ENCODE measurements at regions not wholly inside any gene's neighbourhood (a gene's known extent, or its start where the extent isn't known, plus 50 kb on each side); places are given as distances from the start of the nearest gene placed in this dataset.

DNA sequence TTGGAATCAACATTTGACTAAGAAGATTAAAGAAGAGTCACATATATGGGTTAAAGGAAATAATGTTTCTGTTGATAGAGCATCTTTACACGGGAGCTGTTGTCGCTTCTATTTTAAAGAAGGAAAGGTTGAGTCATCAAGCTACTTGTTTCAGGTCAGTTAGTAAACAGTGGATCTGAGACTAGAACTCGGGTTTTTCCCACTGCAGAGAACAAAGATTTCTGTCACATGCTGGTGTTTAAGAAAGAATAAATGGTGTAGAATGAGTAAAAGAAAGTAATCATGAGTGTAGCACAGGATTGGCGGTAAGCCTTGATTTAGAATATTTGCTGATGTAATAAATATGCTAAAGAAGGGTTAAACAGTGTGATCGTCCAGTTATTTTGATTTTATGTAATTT is 455.5 kb downstream of the AEBP2 start:
- Histone ChIP-seq H3K4me3 (ENCODE audit: insufficient read depth, low read depth, low read length) (no peak overlapping the region), H2AK9ac (replicated peaks; ENCODE audit: low read depth, low read length, poor library complexity) (no peak overlapping the region), H2AK5ac (ENCODE audit: low read depth, low read length) (no peak overlapping the region), H3K36me3 (ENCODE audit: control insufficient read depth, insufficient read depth, low read length) (no peaks in the 10 kb centered on the region), H3K56ac (ENCODE audit: extremely low read depth, insufficient read depth, low read length) (no peak overlapping the region), H3K4me1 (ENCODE audit: control insufficient read depth, insufficient read depth, low read length) (peaks cover 5% of the 10 kb centered on the region), H3K9ac (ENCODE audit: low read depth, low read length) (no peak overlapping the region), H3K27ac (ENCODE audit: insufficient read depth, low read length) (no peak overlapping the region), H2BK15ac (ENCODE audit: low read depth, low read length) (no peak overlapping the region), H2BK5ac (ENCODE audit: low read depth, low read length, poor library complexity, severe bottlenecking) (no peak overlapping the region), H3K4ac (ENCODE audit: low read depth, low read length) (no peak overlapping the region), H2BK120ac (ENCODE audit: low read depth, low read length) (no peak overlapping the region), H3K14ac (replicated peaks; ENCODE audit: low read depth, low read length) (no peak overlapping the region), H3K9me1 (ENCODE audit: insufficient read depth, low read length) (no peaks in the 10 kb centered on the region), H3K79me1 (ENCODE audit: low read depth in 1 of 2, low read length in 2 of 2) (no peaks in the 10 kb centered on the region), H3K9me3 (ENCODE audit: control insufficient read depth, insufficient read depth, low read length) (no peaks in the 10 kb centered on the region), H4K5ac (ENCODE audit: low read depth, low read length) (no peak overlapping the region; the same call in 1 of the 2 replicates), H4K20me1 (ENCODE audit: insufficient read depth, low read length) (no peaks in the 10 kb centered on the region), H3K18ac (ENCODE audit: low read depth, low read length) (no peak overlapping the region; the same call in 1 of the 2 replicates), H3K4me2 (ENCODE audit: low read depth, low read length) (peak overlapping the region; percentile 16; the same call in 1 of the 2 replicates), H3K27me3 (ENCODE audit: control insufficient read depth, insufficient read depth, low read length) (no peaks in the 10 kb centered on the region), H2BK20ac (ENCODE audit: low read depth, low read length) (no peak overlapping the region), H4K8ac (ENCODE audit: low read depth in 2 of 2, low read length in 2 of 2) (no peak overlapping the region), H3K23ac (ENCODE audit: low read depth, low read length) (no peak overlapping the region), H4K91ac (ENCODE audit: insufficient read depth, low read depth, low read length) (no peak overlapping the region), H2AFZ (replicated peaks; ENCODE audit: low read length, poor library complexity) (no peak overlapping the region)
- POLR2A ChIA-PET (ENCODE audit: unreplicated experiment) = interaction anchor here (0.6 kb wide), 1 partner anchor 39 kb away, joined by 4 read pairs; no protein-coding TSS in a partner anchor
- ATAC-seq (ENCODE audit: low read depth) (no peak), DNase-seq (peak; percentile 21)
- BruUV-seq (replicated peaks) = no TSS peak
- dilution Hi-C loops (cut with HindIII; ENCODE audit: low sequenced_read_pairs, unreplicated experiment) = no loop called here
- intact Hi-C loops (cut with micrococcal nuclease) = loop anchor here (5.0 to 10.0 kb wide), 2 partner anchors 138 to 320 kb away; no protein-coding TSS in a partner anchor
- CTCF ChIA-PET = no interaction called here
- 0% methylated on average over 1 of the region's 5 CpGs; no CpG with 5 or more reads in 1 of the 2 experiments for WGBS, 2 experiments (ENCODE audit: extremely low coverage in 2 of 2, insufficient read length in 1 of 2)
- TF ChIP-seq SMC3 (IDR thresholded peaks at IDR 0.05; ENCODE audit: low read depth, low read length) = no peak
- TF ChIP-seq RCOR1 (IDR thresholded peaks at IDR 0.05; ENCODE audit: insufficient replicate concordance, low read length) = no peak
- no peak for TF ChIP-seq RAD21 (IDR thresholded peaks at IDR 0.05; ENCODE audit: low read length)
- TF ChIP-seq USF2 (IDR thresholded peaks at IDR 0.05; ENCODE audit: low read depth, low read length) = no peak
- TF ChIP-seq MXI1 (IDR thresholded peaks at IDR 0.05; ENCODE audit: borderline replicate concordance, low read depth, low read length) = no peak
- no peak for TF ChIP-seq CEBPB (IDR thresholded peaks at IDR 0.05; ENCODE audit: low read depth, low read length)
- in situ Hi-C loops (cut with MboI; ENCODE audit: low sequenced_read_pairs) = loop anchor here (10.0 kb wide), 1 partner anchor 140 kb away; no protein-coding TSS in a partner anchor
